ENCODE measurements at regions not wholly inside any gene's neighbourhood (a gene's known extent, or its start where the extent isn't known, plus 50 kb on each side); places are given as distances from the start of the nearest gene placed in this dataset.

DNA sequence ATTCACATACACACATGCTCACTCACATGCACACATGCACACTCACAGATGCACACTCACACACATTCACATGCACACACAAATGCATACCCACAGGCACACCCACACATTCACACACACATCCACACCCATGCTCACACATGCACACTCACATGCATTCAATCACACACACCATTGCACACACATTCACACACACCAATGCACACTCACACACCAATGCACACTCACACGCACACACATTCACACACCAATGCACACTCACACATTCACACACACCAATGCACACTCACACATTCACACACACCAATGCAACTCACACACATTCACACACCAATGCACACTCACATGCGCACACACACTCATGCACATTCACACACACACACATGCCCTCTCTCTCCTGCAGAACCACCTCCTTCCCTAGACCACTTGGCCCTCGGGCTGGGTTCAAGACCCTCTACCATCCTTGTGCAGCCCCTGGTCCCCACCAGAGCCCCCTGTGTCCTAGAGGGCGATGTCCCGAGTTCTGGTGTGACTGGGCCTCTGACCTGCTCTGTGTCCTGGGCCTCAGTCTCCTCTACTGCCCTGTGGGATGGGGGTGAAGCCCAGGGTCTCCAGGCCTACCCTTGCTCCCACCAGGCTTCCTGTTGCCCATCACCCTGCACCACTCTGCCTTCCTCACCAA, 139.0 kb downstream of the OLFM1 start:
- no peak overlapping the region for H3K9ac ChIP-seq (ENCODE audit: insufficient read depth in 1 of 2, low read depth in 2 of 2, low read length in 2 of 2)
- FAIRE-seq: peak; percentile 15
- 2% methylated on average over 5 of the region's 5 CpGs for WGBS (ENCODE audit: insufficient coverage, low coverage, missing lambda C conversion rate)
- in situ Hi-C loops (cut with MboI): no loop called here
- ATAC-seq: no peak
- no peak overlapping the region for H3K27ac ChIP-seq (ENCODE audit: extremely low read depth, low read depth, low read length)
- CTCF ChIA-PET (ENCODE audit: low intra/inter-chr PET ratio): no interaction called here
- no peaks in the 10 kb centered on the region for H4K20me1 ChIP-seq (replicated peaks; ENCODE audit: control insufficient read depth, insufficient read depth, low read length)
- DNase-seq (ENCODE audit: extremely low read depth in 1 of 4, low spot score in 3 of 4): no peak
- POLR2A ChIA-PET: no interaction called here
- no peaks in the 10 kb centered on the region for H3K79me2 ChIP-seq (ENCODE audit: control insufficient read depth, insufficient read depth, low read length)
- peaks cover 0 to 9% of the 10 kb centered on the region in 2 experiments; a peak in 1 of 5 replicates for H3K27me3 ChIP-seq (ENCODE audit: control insufficient read depth in 2 of 2, insufficient read depth in 2 of 2, low read length in 2 of 2)
- H3K9me3 ChIP-seq (replicated peaks; ENCODE audit: control insufficient read depth, insufficient read depth, low read depth, low read length): peaks cover 6% of the 10 kb centered on the region; the same call in 1 of the 2 replicates
- no peaks in the 10 kb centered on the region for H3K36me3 ChIP-seq (ENCODE audit: control insufficient read depth, insufficient read depth, low read length)
- H3K4me1 ChIP-seq (replicated peaks in 1 of 2; ENCODE audit: control insufficient read depth in 2 of 2, insufficient read depth in 2 of 2, low read length in 2 of 2): peaks cover 0 to 6% of the 10 kb centered on the region in 2 experiments; a peak in 2 of 5 replicates
- BruUV-seq (replicated peaks): no TSS peak
- no peak overlapping the region for H3K4me3 ChIP-seq
- intact Hi-C loops (cut with micrococcal nuclease): no loop called here
- H2AFZ ChIP-seq (ENCODE audit: low read depth, low read length): no peak overlapping the region
- H3K9me1 ChIP-seq (ENCODE audit: control insufficient read depth, insufficient read depth, low read length): no peaks in the 10 kb centered on the region
- H3K4me2 ChIP-seq (ENCODE audit: insufficient read depth, low read length): no peak overlapping the region
- TF ChIP-seq, protein P1, sequence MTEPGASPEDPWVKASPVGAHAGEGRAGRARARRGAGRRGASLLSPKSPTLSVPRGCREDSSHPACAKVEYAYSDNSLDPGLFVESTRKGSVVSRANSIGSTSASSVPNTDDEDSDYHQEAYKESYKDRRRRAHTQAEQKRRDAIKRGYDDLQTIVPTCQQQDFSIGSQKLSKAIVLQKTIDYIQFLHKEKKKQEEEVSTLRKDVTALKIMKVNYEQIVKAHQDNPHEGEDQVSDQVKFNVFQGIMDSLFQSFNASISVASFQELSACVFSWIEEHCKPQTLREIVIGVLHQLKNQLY (CRISPR knock-in tag; conservative IDR thresholded peaks at IDR 0.05): no peak
- TF ChIP-seq, protein P2, sequence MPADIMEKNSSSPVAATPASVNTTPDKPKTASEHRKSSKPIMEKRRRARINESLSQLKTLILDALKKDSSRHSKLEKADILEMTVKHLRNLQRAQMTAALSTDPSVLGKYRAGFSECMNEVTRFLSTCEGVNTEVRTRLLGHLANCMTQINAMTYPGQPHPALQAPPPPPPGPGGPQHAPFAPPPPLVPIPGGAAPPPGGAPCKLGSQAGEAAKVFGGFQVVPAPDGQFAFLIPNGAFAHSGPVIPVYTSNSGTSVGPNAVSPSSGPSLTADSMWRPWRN (IDR thresholded peaks at IDR 0.05; ENCODE audit: low read depth): no peak
- no peak for TF ChIP-seq ILF3 (IDR thresholded peaks at IDR 0.05; ENCODE audit: borderline replicate concordance)
- no peak for TF ChIP-seq MTA1 (IDR thresholded peaks at IDR 0.05; ENCODE audit: borderline replicate concordance)
- no peak for TF ChIP-seq TCFL5 (CRISPR knock-in tag; conservative IDR thresholded peaks at IDR 0.05)
- TF ChIP-seq MBD2 (IDR thresholded peaks at IDR 0.05; ENCODE audit: borderline replicate concordance, low read depth): no peak
- no peak for TF ChIP-seq RBM17 (IDR thresholded peaks at IDR 0.05; ENCODE audit: borderline replicate concordance, low read depth, low read length)
- TF ChIP-seq SMAD3 (CRISPR knock-in tag; conservative IDR thresholded peaks at IDR 0.05): no peak
- TF ChIP-seq, protein P3, sequence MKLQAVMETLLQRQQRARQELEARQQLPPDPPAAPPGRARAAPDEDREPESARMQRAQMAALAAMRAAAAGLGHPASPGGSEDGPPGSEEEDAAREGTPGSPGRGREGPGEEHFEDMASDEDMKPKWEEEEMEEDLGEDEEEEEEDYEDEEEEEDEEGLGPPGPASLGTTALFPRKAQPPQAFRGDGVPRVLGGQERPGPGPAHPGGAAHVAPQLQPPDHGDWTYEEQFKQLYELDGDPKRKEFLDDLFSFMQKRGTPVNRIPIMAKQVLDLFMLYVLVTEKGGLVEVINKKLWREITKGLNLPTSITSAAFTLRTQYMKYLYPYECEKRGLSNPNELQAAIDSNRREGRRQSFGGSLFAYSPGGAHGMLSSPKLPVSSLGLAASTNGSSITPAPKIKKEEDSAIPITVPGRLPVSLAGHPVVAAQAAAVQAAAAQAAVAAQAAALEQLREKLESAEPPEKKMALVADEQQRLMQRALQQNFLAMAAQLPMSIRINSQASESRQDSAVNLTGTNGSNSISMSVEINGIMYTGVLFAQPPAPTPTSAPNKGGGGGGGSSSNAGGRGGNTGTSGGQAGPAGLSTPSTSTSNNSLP (IDR thresholded peaks at IDR 0.05; ENCODE audit: borderline replicate concordance, low read depth, low read length): no peak
- TF ChIP-seq HNRNPLL (IDR thresholded peaks at IDR 0.05; ENCODE audit: low read depth, low read length, poor library complexity, severe bottlenecking): no peak
- TF ChIP-seq, protein P4, sequence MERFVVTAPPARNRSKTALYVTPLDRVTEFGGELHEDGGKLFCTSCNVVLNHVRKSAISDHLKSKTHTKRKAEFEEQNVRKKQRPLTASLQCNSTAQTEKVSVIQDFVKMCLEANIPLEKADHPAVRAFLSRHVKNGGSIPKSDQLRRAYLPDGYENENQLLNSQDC (CRISPR knock-in tag; IDR thresholded peaks at IDR 0.05): no peak
- no peak for TF ChIP-seq KHSRP (IDR thresholded peaks at IDR 0.05)
- no peak for TF ChIP-seq BMI1 (IDR thresholded peaks at IDR 0.05; ENCODE audit: low read length)
- TF ChIP-seq, protein P5, sequence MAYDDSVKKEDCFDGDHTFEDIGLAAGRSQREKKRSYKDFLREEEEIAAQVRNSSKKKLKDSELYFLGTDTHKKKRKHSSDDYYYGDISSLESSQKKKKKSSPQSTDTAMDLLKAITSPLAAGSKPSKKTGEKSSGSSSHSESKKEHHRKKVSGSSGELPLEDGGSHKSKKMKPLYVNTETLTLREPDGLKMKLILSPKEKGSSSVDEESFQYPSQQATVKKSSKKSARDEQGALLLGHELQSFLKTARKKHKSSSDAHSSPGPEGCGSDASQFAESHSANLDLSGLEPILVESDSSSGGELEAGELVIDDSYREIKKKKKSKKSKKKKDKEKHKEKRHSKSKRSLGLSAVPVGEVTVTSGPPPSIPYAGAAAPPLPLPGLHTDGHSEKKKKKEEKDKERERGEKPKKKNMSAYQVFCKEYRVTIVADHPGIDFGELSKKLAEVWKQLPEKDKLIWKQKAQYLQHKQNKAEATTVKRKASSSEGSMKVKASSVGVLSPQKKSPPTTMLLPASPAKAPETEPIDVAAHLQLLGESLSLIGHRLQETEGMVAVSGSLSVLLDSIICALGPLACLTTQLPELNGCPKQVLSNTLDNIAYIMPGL (CRISPR knock-in tag; IDR thresholded peaks at IDR 0.05): no peak
- no peak for TF ChIP-seq NR2C2 (CRISPR knock-in tag; IDR thresholded peaks at IDR 0.05)
- no peak for TF ChIP-seq NR2C2 (tag; IDR thresholded peaks at IDR 0.05)
- TF ChIP-seq XRCC4 (IDR thresholded peaks at IDR 0.05; ENCODE audit: extremely low read depth, insufficient read depth, insufficient read length): no peak

Data from K562 (cell line).